Fibroblast of pulmonary artery (primary cell): ENCODE measurements at regions not wholly inside any gene's neighbourhood (a gene's known extent, or its start where the extent isn't known, plus 50 kb on each side); places are given as distances from the start of the nearest gene placed in this dataset.

ENCODE experiments used
- DNase-seq: peaks from one replicate; pipeline ENCODE4 v3.0.0-alpha.2; 2010; ENCODE audit warnings: low read depth
- H3K4me3 ChIP-seq: replicated peaks from 2 replicates; pipeline ENCODE4 v1.5.1; 2011; ENCODE audit warnings: low read depth, mild to moderate bottlenecking, control low read depth, low read length, moderate library complexity
- CTCF ChIP-seq: IDR thresholded peaks from 2 replicates; pipeline ENCODE4 v1.5.1; 2011; ENCODE audit warnings: mild to moderate bottlenecking, control low read depth, low read length, inconsistent platforms; ENCODE audit errors: missing control alignments

GRCh38 chr11:115078461-115079438 lies 400.4 kb downstream of the NXPE2 start:
- TF ChIP-seq CTCF, result no peak
- no peak for DNase-seq
- H3K4me3 ChIP-seq, result no peak overlapping the region

GRCh38 chr11:115080923-115081680 lies 402.8 kb downstream of the NXPE2 start:
- TF ChIP-seq CTCF, result no peak
- H3K4me3 ChIP-seq, result no peak overlapping the region
- DNase-seq, result no peak

- DNase-seq, result no peak
- no peak overlapping the region for H3K4me3 ChIP-seq
- TF ChIP-seq CTCF, result no peak
These were observed 403.6 kb downstream of the NXPE2 start for GRCh38 chr11:115081972-115082371.

GRCh38 chr11:115083144-115083806 lies 404.9 kb downstream of the NXPE2 start:
- H3K4me3 ChIP-seq, result no peak overlapping the region
- DNase-seq, result no peak
- no peak for TF ChIP-seq CTCF

- no peak for DNase-seq
- no peak overlapping the region for H3K4me3 ChIP-seq
- no peak for TF ChIP-seq CTCF
These were observed 405.9 kb downstream of the NXPE2 start for GRCh38 chr11:115084231-115084630.

GRCh38 chr11:115085461-115086210 lies 407.3 kb downstream of the NXPE2 start:
- H3K4me3 ChIP-seq, result no peak overlapping the region

More at GRCh38 chr11:115085461-115086210, 407.3 kb downstream of the NXPE2 start:
- TF ChIP-seq CTCF, result no peak
- DNase-seq, result no peak
